ENCODE measurements at regions not wholly inside any gene's neighbourhood (a gene's known extent, or its start where the extent isn't known, plus 50 kb on each side); places are given as distances from the start of the nearest gene placed in this dataset.

GRCh38 chr18:78402440-78402839 lies 577.2 kb upstream of the SALL3 start:
- TF ChIP-seq, protein P1, sequence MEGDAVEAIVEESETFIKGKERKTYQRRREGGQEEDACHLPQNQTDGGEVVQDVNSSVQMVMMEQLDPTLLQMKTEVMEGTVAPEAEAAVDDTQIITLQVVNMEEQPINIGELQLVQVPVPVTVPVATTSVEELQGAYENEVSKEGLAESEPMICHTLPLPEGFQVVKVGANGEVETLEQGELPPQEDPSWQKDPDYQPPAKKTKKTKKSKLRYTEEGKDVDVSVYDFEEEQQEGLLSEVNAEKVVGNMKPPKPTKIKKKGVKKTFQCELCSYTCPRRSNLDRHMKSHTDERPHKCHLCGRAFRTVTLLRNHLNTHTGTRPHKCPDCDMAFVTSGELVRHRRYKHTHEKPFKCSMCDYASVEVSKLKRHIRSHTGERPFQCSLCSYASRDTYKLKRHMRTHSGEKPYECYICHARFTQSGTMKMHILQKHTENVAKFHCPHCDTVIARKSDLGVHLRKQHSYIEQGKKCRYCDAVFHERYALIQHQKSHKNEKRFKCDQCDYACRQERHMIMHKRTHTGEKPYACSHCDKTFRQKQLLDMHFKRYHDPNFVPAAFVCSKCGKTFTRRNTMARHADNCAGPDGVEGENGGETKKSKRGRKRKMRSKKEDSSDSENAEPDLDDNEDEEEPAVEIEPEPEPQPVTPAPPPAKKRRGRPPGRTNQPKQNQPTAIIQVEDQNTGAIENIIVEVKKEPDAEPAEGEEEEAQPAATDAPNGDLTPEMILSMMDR (IDR thresholded peaks at IDR 0.05) = no peak
- no peak for TF ChIP-seq POLR2A (IDR thresholded peaks at IDR 0.05)
